Breast epithelium (tissue), 3 donors: ENCODE measurements at regions not wholly inside any gene's neighbourhood (a gene's known extent, or its start where the extent isn't known, plus 50 kb on each side); places are given as distances from the start of the nearest gene placed in this dataset.

Experiments
- CTCF ChIP-seq, 3 donors: fragments of 450-650 bp; IDR thresholded peaks; one replicate each; pipeline ENCODE4 v1.5.1; 2016 to 2017; ENCODE audit warnings: antibody characterized with exemption in 3 of 3, mild to moderate bottlenecking in 3 of 3, moderate library complexity in 3 of 3
- POLR2A ChIP-seq: fragments of 450-650 bp; IDR thresholded peaks from one replicate; pipeline ENCODE4 v1.6.1; 2016; ENCODE audit warnings: antibody characterized with exemption, mild to moderate bottlenecking, moderate library complexity

GRCh38 chr6:55663914-55664313 lies 84.9 kb upstream of the HMGCLL1 start:
- TF ChIP-seq CTCF (IDR thresholded peaks at IDR 0.05) = no peak
- no peak for TF ChIP-seq POLR2A
